ENCODE measurements at regions not wholly inside any gene's neighbourhood (a gene's known extent, or its start where the extent isn't known, plus 50 kb on each side); places are given as distances from the start of the nearest gene placed in this dataset.

- H3K4me3 Mint-ChIP-seq, result no peak overlapping the region
- DNase-seq (no peak), ATAC-seq (no peak)
- no peaks in the 10 kb centered on the region for H3K36me3 Mint-ChIP-seq (ENCODE audit: low read depth)
- no peak overlapping the region for H3K27ac Mint-ChIP-seq
- no peaks in the 10 kb centered on the region for H3K27me3 Mint-ChIP-seq
- no peaks in the 10 kb centered on the region for H3K9me3 ChIP-seq (ENCODE audit: control insufficient read depth, low read length, poor library complexity, severe bottlenecking)
- H3K4me1 Mint-ChIP-seq, result no peaks in the 10 kb centered on the region
Measured at GRCh38 chr13:85655040-85655439, 144.2 kb downstream of the SLITRK6 start.

- DNase-seq (no peak), ATAC-seq (no peak)
- Mint-ChIP-seq H3K4me1 (no peaks in the 10 kb centered on the region), H3K27me3 (no peaks in the 10 kb centered on the region), H3K4me3 (no peak overlapping the region), H3K36me3 (ENCODE audit: low read depth) (no peaks in the 10 kb centered on the region), H3K27ac (no peak overlapping the region)
- no peaks in the 10 kb centered on the region for H3K9me3 ChIP-seq (ENCODE audit: control insufficient read depth, low read length, poor library complexity, severe bottlenecking)
Measured at GRCh38 chr13:85654227-85654626, 145.0 kb downstream of the SLITRK6 start.

- ATAC-seq (no peak), DNase-seq (no peak)
- Mint-ChIP-seq H3K4me1 (no peaks in the 10 kb centered on the region), H3K27me3 (no peaks in the 10 kb centered on the region), H3K27ac (no peak overlapping the region), H3K4me3 (no peak overlapping the region), H3K36me3 (ENCODE audit: low read depth) (no peaks in the 10 kb centered on the region)
- H3K9me3 ChIP-seq (ENCODE audit: control insufficient read depth, low read length, poor library complexity, severe bottlenecking), result no peaks in the 10 kb centered on the region
Measured at GRCh38 chr13:85653681-85654080, 145.5 kb downstream of the SLITRK6 start.

- H3K36me3 Mint-ChIP-seq (ENCODE audit: low read depth), result no peaks in the 10 kb centered on the region
- no peaks in the 10 kb centered on the region for H3K27me3 Mint-ChIP-seq
- H3K4me3 Mint-ChIP-seq, result no peak overlapping the region
- no peaks in the 10 kb centered on the region for H3K9me3 ChIP-seq (ENCODE audit: control insufficient read depth, low read length, poor library complexity, severe bottlenecking)
- ATAC-seq, result no peak
- DNase-seq, result no peak
- no peaks in the 10 kb centered on the region for H3K4me1 Mint-ChIP-seq
- no peak overlapping the region for H3K27ac Mint-ChIP-seq
Measured at GRCh38 chr13:85652491-85652890, 146.7 kb downstream of the SLITRK6 start.

GRCh38 chr13:85651440-85651839 lies 147.8 kb downstream of the SLITRK6 start:
- Mint-ChIP-seq H3K36me3 (ENCODE audit: low read depth) (no peaks in the 10 kb centered on the region), H3K27me3 (no peaks in the 10 kb centered on the region), H3K4me3 (no peak overlapping the region), H3K27ac (no peak overlapping the region), H3K4me1 (no peaks in the 10 kb centered on the region)
- no peaks in the 10 kb centered on the region for H3K9me3 ChIP-seq (ENCODE audit: control insufficient read depth, low read length, poor library complexity, severe bottlenecking)
- ATAC-seq (no peak), DNase-seq (no peak)

GRCh38 chr13:85650613-85651012 lies 148.6 kb downstream of the SLITRK6 start:
- no peaks in the 10 kb centered on the region for H3K36me3 Mint-ChIP-seq (ENCODE audit: low read depth)
- H3K4me3 Mint-ChIP-seq, result no peak overlapping the region
- no peaks in the 10 kb centered on the region for H3K4me1 Mint-ChIP-seq
- H3K27ac Mint-ChIP-seq, result no peak overlapping the region
- H3K27me3 Mint-ChIP-seq, result no peaks in the 10 kb centered on the region
- ATAC-seq (no peak), DNase-seq (no peak)
- H3K9me3 ChIP-seq (ENCODE audit: control insufficient read depth, low read length, poor library complexity, severe bottlenecking), result no peaks in the 10 kb centered on the region

- no peaks in the 10 kb centered on the region for H3K27me3 Mint-ChIP-seq
- no peak overlapping the region for H3K4me3 Mint-ChIP-seq
- ATAC-seq, result no peak
- DNase-seq, result no peak
- no peaks in the 10 kb centered on the region for H3K36me3 Mint-ChIP-seq (ENCODE audit: low read depth)
- no peak overlapping the region for H3K27ac Mint-ChIP-seq
- no peaks in the 10 kb centered on the region for H3K4me1 Mint-ChIP-seq
- H3K9me3 ChIP-seq (ENCODE audit: control insufficient read depth, low read length, poor library complexity, severe bottlenecking), result no peaks in the 10 kb centered on the region
Measured at GRCh38 chr13:85640727-85641126, 158.5 kb downstream of the SLITRK6 start.

GRCh38 chr13:85638815-85639393 lies 160.3 kb downstream of the SLITRK6 start:
- H3K4me1 Mint-ChIP-seq, result no peaks in the 10 kb centered on the region
- no peak overlapping the region for H3K4me3 Mint-ChIP-seq
- no peak for DNase-seq
- H3K36me3 Mint-ChIP-seq (ENCODE audit: low read depth), result no peaks in the 10 kb centered on the region
- no peak for ATAC-seq
- no peak overlapping the region for H3K27ac Mint-ChIP-seq
- no peaks in the 10 kb centered on the region for H3K27me3 Mint-ChIP-seq
- H3K9me3 ChIP-seq (ENCODE audit: control insufficient read depth, low read length, poor library complexity, severe bottlenecking), result no peaks in the 10 kb centered on the region

GRCh38 chr13:85638265-85638664 lies 161.0 kb downstream of the SLITRK6 start:
- no peaks in the 10 kb centered on the region for H3K9me3 ChIP-seq (ENCODE audit: control insufficient read depth, low read length, poor library complexity, severe bottlenecking)
- no peaks in the 10 kb centered on the region for H3K27me3 Mint-ChIP-seq
- ATAC-seq, result no peak
- DNase-seq, result no peak
- H3K36me3 Mint-ChIP-seq (ENCODE audit: low read depth), result no peaks in the 10 kb centered on the region
- no peak overlapping the region for H3K4me3 Mint-ChIP-seq
- no peaks in the 10 kb centered on the region for H3K4me1 Mint-ChIP-seq
- H3K27ac Mint-ChIP-seq, result no peak overlapping the region

- no peaks in the 10 kb centered on the region for H3K36me3 Mint-ChIP-seq (ENCODE audit: low read depth)
- H3K9me3 ChIP-seq (ENCODE audit: control insufficient read depth, low read length, poor library complexity, severe bottlenecking), result no peaks in the 10 kb centered on the region
- H3K4me1 Mint-ChIP-seq, result no peaks in the 10 kb centered on the region
- DNase-seq (no peak), ATAC-seq (no peak)
- no peak overlapping the region for H3K27ac Mint-ChIP-seq
- no peak overlapping the region for H3K4me3 Mint-ChIP-seq
- no peaks in the 10 kb centered on the region for H3K27me3 Mint-ChIP-seq
Measured at GRCh38 chr13:85632526-85633195, 166.6 kb downstream of the SLITRK6 start.

GRCh38 chr13:85631801-85632200 lies 167.4 kb downstream of the SLITRK6 start:
- no peak overlapping the region for H3K27ac Mint-ChIP-seq
- H3K4me1 Mint-ChIP-seq, result no peaks in the 10 kb centered on the region
- H3K9me3 ChIP-seq (ENCODE audit: control insufficient read depth, low read length, poor library complexity, severe bottlenecking), result no peaks in the 10 kb centered on the region
- ATAC-seq (no peak), DNase-seq (no peak)
- H3K4me3 Mint-ChIP-seq, result no peak overlapping the region
- no peaks in the 10 kb centered on the region for H3K36me3 Mint-ChIP-seq (ENCODE audit: low read depth)
- no peaks in the 10 kb centered on the region for H3K27me3 Mint-ChIP-seq

GRCh38 chr13:85626603-85627002 lies 172.6 kb downstream of the SLITRK6 start:
- ATAC-seq (no peak), DNase-seq (no peak)
- H3K27ac Mint-ChIP-seq, result no peak overlapping the region
- H3K9me3 ChIP-seq (ENCODE audit: control insufficient read depth, low read length, poor library complexity, severe bottlenecking), result no peaks in the 10 kb centered on the region
- no peaks in the 10 kb centered on the region for H3K27me3 Mint-ChIP-seq
- H3K4me1 Mint-ChIP-seq, result no peaks in the 10 kb centered on the region
- no peak overlapping the region for H3K4me3 Mint-ChIP-seq
- H3K36me3 Mint-ChIP-seq (ENCODE audit: low read depth), result no peaks in the 10 kb centered on the region

GRCh38 chr13:85619321-85619720 lies 179.9 kb downstream of the SLITRK6 start:
- no peaks in the 10 kb centered on the region for H3K36me3 Mint-ChIP-seq (ENCODE audit: low read depth)
- ATAC-seq (no peak), DNase-seq (no peak)
- H3K27me3 Mint-ChIP-seq, result no peaks in the 10 kb centered on the region
- H3K9me3 ChIP-seq (ENCODE audit: control insufficient read depth, low read length, poor library complexity, severe bottlenecking), result no peaks in the 10 kb centered on the region
- no peak overlapping the region for H3K4me3 Mint-ChIP-seq
- no peaks in the 10 kb centered on the region for H3K4me1 Mint-ChIP-seq
- no peak overlapping the region for H3K27ac Mint-ChIP-seq

GRCh38 chr13:85618521-85618920 lies 180.7 kb downstream of the SLITRK6 start:
- no peaks in the 10 kb centered on the region for H3K36me3 Mint-ChIP-seq (ENCODE audit: low read depth)
- no peaks in the 10 kb centered on the region for H3K9me3 ChIP-seq (ENCODE audit: control insufficient read depth, low read length, poor library complexity, severe bottlenecking)
- H3K27me3 Mint-ChIP-seq, result no peaks in the 10 kb centered on the region
- DNase-seq (no peak), ATAC-seq (no peak)
- H3K4me1 Mint-ChIP-seq, result no peaks in the 10 kb centered on the region
- no peak overlapping the region for H3K4me3 Mint-ChIP-seq
- no peak overlapping the region for H3K27ac Mint-ChIP-seq
